Suprapubic skin (tissue), 4 donors: ENCODE measurements at regions not wholly inside any gene's neighbourhood (a gene's known extent, or its start where the extent isn't known, plus 50 kb on each side); places are given as distances from the start of the nearest gene placed in this dataset.
A peak's percentile ranks its signal among the peaks of the same experiment; 100 is the strongest.

ENCODE experiments used
- DNase-seq, 2 donors: peaks; one replicate each; pipeline ENCODE4 v3.0.0-alpha.2; 2019; ENCODE audit warnings: low spot score in 2 of 2
- H3K27ac ChIP-seq: fragments of 200-600 bp; sonication (generic); one replicate; pipeline ENCODE4 v1.5.1; 2019
- H3K27me3 ChIP-seq: fragments of 200-600 bp; sonication (generic); one replicate; pipeline ENCODE4 v1.5.1; 2019
- H3K36me3 ChIP-seq: fragments of 200-600 bp; sonication (generic); one replicate; pipeline ENCODE4 v1.5.1; 2019
- H3K4me1 ChIP-seq: fragments of 200-600 bp; sonication (generic); one replicate; pipeline ENCODE4 v1.5.1; 2019
- H3K4me3 ChIP-seq: fragments of 200-600 bp; sonication (generic); one replicate; pipeline ENCODE4 v1.5.1; 2019; ENCODE audit warnings: mild to moderate bottlenecking
- H3K9me3 ChIP-seq: fragments of 200-600 bp; sonication (generic); one replicate; pipeline ENCODE4 v1.5.1; 2019
- CTCF ChIP-seq, 2 donors: fragments of 200-600 bp in 1 of 2; fragments of 450-650 bp in 1 of 2; sonication (generic) in 1 of 2; IDR thresholded peaks; one replicate each; pipeline ENCODE4 v1.5.1; 2016 to 2019; ENCODE audit warnings: antibody characterized with exemption in 2 of 2, mild to moderate bottlenecking in 1 of 2, moderate library complexity in 1 of 2
- EP300 ChIP-seq: sonication (generic); formaldehyde crosslinking; IDR thresholded peaks from one replicate; pipeline ENCODE4 v1.6.1; 2017; ENCODE audit warnings: antibody characterized with exemption
- POLR2A ChIP-seq, 2 donors: fragments of 450-650 bp; IDR thresholded peaks; one replicate each; pipeline ENCODE4 v1.6.1; 2017; ENCODE audit warnings: antibody characterized with exemption in 2 of 2, mild to moderate bottlenecking in 2 of 2, moderate library complexity in 2 of 2
- POLR2AphosphoS5 ChIP-seq, 3 donors: sonication (generic); formaldehyde crosslinking; IDR thresholded peaks; one replicate each; pipeline ENCODE4 v1.6.1; 2017; ENCODE audit warnings: antibody characterized with exemption in 3 of 3
- WGBS: methylation state at CpG from one replicate; pipeline ENCODE4 v1.1.5; 2018; 5-methylcytosine and 5-hydroxymethylcytosine counted together

GRCh38 chr20:43857127-43857526 lies 57.5 kb upstream of the TOX2 start:
- no peaks in the 10 kb centered on the region for H3K9me3 ChIP-seq
- no peak for DNase-seq
- H3K4me1 ChIP-seq = no peaks in the 10 kb centered on the region
- H3K27ac ChIP-seq = no peak overlapping the region
- no peaks in the 10 kb centered on the region for H3K27me3 ChIP-seq
- TF ChIP-seq CTCF (IDR thresholded peaks at IDR 0.05) (no peak), EP300 (no peak), POLR2A (IDR thresholded peaks at IDR 0.05) (no peak), POLR2AphosphoS5 (IDR thresholded peaks at IDR 0.05) (no peak)
- no peak overlapping the region for H3K4me3 ChIP-seq
- H3K36me3 ChIP-seq = no peaks in the 10 kb centered on the region

- H3K4me1 ChIP-seq = no peaks in the 10 kb centered on the region
- TF ChIP-seq EP300 (no peak), CTCF (IDR thresholded peaks at IDR 0.05) (no peak), POLR2AphosphoS5 (IDR thresholded peaks at IDR 0.05) (no peak), POLR2A (IDR thresholded peaks at IDR 0.05) (no peak)
- DNase-seq = no peak
- H3K9me3 ChIP-seq = no peaks in the 10 kb centered on the region
- H3K27ac ChIP-seq = no peak overlapping the region
- no peaks in the 10 kb centered on the region for H3K27me3 ChIP-seq
- no peaks in the 10 kb centered on the region for H3K36me3 ChIP-seq
- WGBS = 83% methylated on average over 1 of the region's 1 CpG
- no peak overlapping the region for H3K4me3 ChIP-seq
These were observed 58.8 kb upstream of the TOX2 start for GRCh38 chr20:43855803-43856202.

GRCh38 chr20:43853918-43854317 lies 60.7 kb upstream of the TOX2 start:
- Histone ChIP-seq H3K4me3 (no peak overlapping the region), H3K27ac (no peak overlapping the region), H3K27me3 (no peaks in the 10 kb centered on the region), H3K4me1 (peaks cover 6% of the 10 kb centered on the region), H3K36me3 (no peaks in the 10 kb centered on the region), H3K9me3 (no peaks in the 10 kb centered on the region)
- 93% methylated on average over 6 of the region's 6 CpGs for WGBS
- no peak for DNase-seq
- TF ChIP-seq POLR2A (IDR thresholded peaks at IDR 0.05) (no peak), CTCF (IDR thresholded peaks at IDR 0.05) (no peak), POLR2AphosphoS5 (IDR thresholded peaks at IDR 0.05) (no peak), EP300 (no peak)

- Histone ChIP-seq H3K36me3 (no peaks in the 10 kb centered on the region), H3K27ac (no peak overlapping the region), H3K27me3 (no peaks in the 10 kb centered on the region), H3K4me1 (peaks cover 6% of the 10 kb centered on the region), H3K9me3 (no peaks in the 10 kb centered on the region), H3K4me3 (no peak overlapping the region)
- WGBS = 85% methylated on average over 9 of the region's 9 CpGs
- TF ChIP-seq POLR2AphosphoS5 (IDR thresholded peaks at IDR 0.05) (no peak), POLR2A (IDR thresholded peaks at IDR 0.05) (no peak), EP300 (no peak)
- no peak for DNase-seq
These were observed 61.4 kb upstream of the TOX2 start for GRCh38 chr20:43853174-43853803.

GRCh38 chr20:43849496-43850186 lies 65.0 kb upstream of the TOX2 start:
- no peaks in the 10 kb centered on the region for H3K27me3 ChIP-seq
- no peaks in the 10 kb centered on the region for H3K9me3 ChIP-seq
- WGBS = 70% methylated on average over 13 of the region's 13 CpGs
- no peaks in the 10 kb centered on the region for H3K36me3 ChIP-seq
- no peak overlapping the region for H3K4me3 ChIP-seq
- DNase-seq = no peak
- no peak for TF ChIP-seq POLR2AphosphoS5 (IDR thresholded peaks at IDR 0.05)
- no peak for TF ChIP-seq CTCF (IDR thresholded peaks at IDR 0.05)
- no peak for TF ChIP-seq EP300
- TF ChIP-seq POLR2A (IDR thresholded peaks at IDR 0.05) = no peak
- peaks cover 11% of the 10 kb centered on the region for H3K4me1 ChIP-seq
- peak overlapping the region; percentile 72 for H3K27ac ChIP-seq
